Activated CD4-positive, CD25-positive, alpha-beta regulatory T cell treated with anti-CD3 and anti-CD28 coated beads, Interleukin-2, amount 50 U/mL, for 72 hours (primary cell): ENCODE measurements at regions not wholly inside any gene's neighbourhood (a gene's known extent, or its start where the extent isn't known, plus 50 kb on each side); places are given as distances from the start of the nearest gene placed in this dataset.

ENCODE experiments used
- DNase-seq: peaks from one replicate; pipeline ENCODE4 v3.0.0; 2021

GRCh38 chr5:34603378-34603777 is 52.8 kb upstream of the RAI14 start:
- DNase-seq: no peak

- no peak for DNase-seq
These were observed 51.9 kb upstream of the RAI14 start for GRCh38 chr5:34604119-34604675.

GRCh38 chr5:34606101-34606500 is 50.0 kb upstream of the RAI14 start:
- no peak for DNase-seq
